Panc1 (cell line): ENCODE measurements at regions not wholly inside any gene's neighbourhood (a gene's known extent, or its start where the extent isn't known, plus 50 kb on each side); places are given as distances from the start of the nearest gene placed in this dataset.

Experiments used
- ATAC-seq: fragments of 200-7000 bp; cut with Tn5 transposase; 2 replicates; pipeline ENCODE4 v1.9.1; 2020; ENCODE audit warnings: mild to moderate bottlenecking, moderate library complexity
- BruUV-seq: library from RNA; stranded (reverse); fragments of 400-500 nt; replicated peaks from 2 replicates; lab custom pipeline; 2021; lab: Mats Ljungman, UMichigan
- CTCF ChIA-PET: fragments of 300-600 bp; sonication (Branson Sonifier 250); formaldehyde crosslinking; loops from one replicate; lab custom pipeline; 2022; ENCODE audit warnings: antibody characterized with exemption; lab: Charles Lee
- POLR2A ChIA-PET: fragments of 300-600 bp; sonication (Branson Sonifier 250); formaldehyde crosslinking; loops from one replicate; lab custom pipeline; 2022; ENCODE audit warnings: antibody characterized with exemption; lab: Charles Lee
- DNase-seq: peaks from one replicate; pipeline ENCODE4 v3.0.0-alpha.2; 2010; ENCODE audit warnings: low read depth, low spot score
- H3K27ac ChIP-seq: 2 replicates; pipeline ENCODE4 v1.5.1; 2011; ENCODE audit warnings: mild to moderate bottlenecking, low read length, inconsistent platforms
- H3K27me3 ChIP-seq: fragments of 200-500 bp; sonication (Bioruptor generic); 2 replicates; pipeline ENCODE4 v1.6.0; 2014; ENCODE audit warnings: low read length, inconsistent platforms; ENCODE audit not compliant: control insufficient read depth, insufficient read depth
- H3K36me3 ChIP-seq: fragments of 200-500 bp; sonication (Bioruptor generic); 2 replicates; pipeline ENCODE4 v1.5.1; 2014; ENCODE audit warnings: inconsistent platforms, mild to moderate bottlenecking, low read length, moderate library complexity; ENCODE audit not compliant: control insufficient read depth, insufficient read depth
- H3K4me1 ChIP-seq: 2 replicates; pipeline ENCODE4 v1.5.1; 2011; ENCODE audit warnings: inconsistent platforms, mild to moderate bottlenecking, low read length, moderate library complexity; ENCODE audit not compliant: control insufficient read depth, insufficient read depth
- H3K4me3 ChIP-seq, 2 experiments: 2 replicates each; pipeline ENCODE4 v1.5.1; 2011 to 2012; ENCODE audit warnings: low read depth in 2 of 2, low read length in 2 of 2, mild to moderate bottlenecking in 2 of 2, inconsistent platforms in 1 of 2, moderate library complexity in 1 of 2
- H3K9me3 ChIP-seq: fragments of 200-500 bp; sonication (Bioruptor generic); 2 replicates; pipeline ENCODE4 v1.5.1; 2014; ENCODE audit warnings: low read depth, mild to moderate bottlenecking, inconsistent platforms, low read length, moderate library complexity; ENCODE audit not compliant: control insufficient read depth, insufficient read depth
- POLR2AphosphoS5 ChIP-seq: IDR thresholded peaks from 2 replicates; pipeline ENCODE4 v1.6.1; 2012; ENCODE audit warnings: mild to moderate bottlenecking, low read depth, low read length, moderate library complexity
- SIN3A ChIP-seq: IDR thresholded peaks from 2 replicates; pipeline ENCODE4 v1.6.1; 2012; ENCODE audit warnings: low read depth, mild to moderate bottlenecking, low read length, moderate library complexity, borderline replicate concordance; ENCODE audit not compliant: insufficient read depth
- TCF7L2 ChIP-seq: IDR thresholded peaks from 2 replicates; pipeline ENCODE4 v1.6.1; 2011; ENCODE audit warnings: mild to moderate bottlenecking, low read depth, low read length, inconsistent platforms
- in situ Hi-C: cut with HindIII; loops from 2 replicates; pipeline ENCODE4 v1.10.0; 2016; ENCODE audit warnings: low sequenced_read_pairs, low pct_unique_long_range_greater_than_20kb
- intact Hi-C: fragments of 100-400 bp; cut with micrococcal nuclease; formaldehyde crosslinking; loops from one replicate; pipeline ENCODE4 v1.10.0; 2022; ENCODE audit not compliant: unreplicated experiment
- TF ChIP-seq, protein P1 (sequence below), 2 experiments: IDR thresholded peaks; 2 replicates each; pipeline ENCODE4 v1.6.1; 2011 to 2012; ENCODE audit warnings: low read depth in 2 of 2, control low read depth in 1 of 2, low read length in 1 of 2, mild to moderate bottlenecking in 1 of 2, moderate library complexity in 1 of 2; ENCODE audit not compliant: insufficient read depth in 1 of 2
- TF ChIP-seq, protein P2 (sequence below): fragments of 450-650 bp; IDR thresholded peaks from 2 replicates; pipeline ENCODE4 v1.5.1; 2017; ENCODE audit warnings: mild to moderate bottlenecking

DNA sequence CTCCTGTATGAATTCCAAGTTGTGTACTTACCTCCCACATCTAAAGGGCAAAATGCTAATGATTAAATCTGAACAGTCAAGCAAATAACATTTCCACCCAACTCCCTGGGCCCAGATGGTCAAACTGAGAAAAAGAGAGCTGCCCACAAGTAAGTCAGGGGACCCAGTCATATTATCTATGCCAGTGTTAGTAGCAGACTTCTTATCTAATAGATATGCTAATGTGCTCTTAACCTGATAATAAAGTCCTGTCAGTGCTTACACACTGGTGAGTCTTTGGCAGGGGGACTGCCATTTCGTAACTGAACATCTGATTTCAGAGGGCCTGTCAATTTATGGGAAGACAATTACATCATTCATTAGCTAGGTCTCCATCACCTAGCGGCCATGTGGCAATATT lies 292.3 kb upstream of the WWC1 start:
- Histone ChIP-seq H3K27ac (no peak overlapping the region), H3K27me3 (no peaks in the 10 kb centered on the region), H3K4me1 (no peaks in the 10 kb centered on the region), H3K4me3 (no peak overlapping the region), H3K36me3 (no peaks in the 10 kb centered on the region), H3K9me3 (no peaks in the 10 kb centered on the region)
- no TSS peak for BruUV-seq
- DNase-seq: no peak
- in situ Hi-C loops (no loop called here), intact Hi-C loops (no loop called here)
- ChIA-PET POLR2A (no interaction called here), CTCF (no interaction called here)
- no peak for ATAC-seq
- TF ChIP-seq, protein P1, sequence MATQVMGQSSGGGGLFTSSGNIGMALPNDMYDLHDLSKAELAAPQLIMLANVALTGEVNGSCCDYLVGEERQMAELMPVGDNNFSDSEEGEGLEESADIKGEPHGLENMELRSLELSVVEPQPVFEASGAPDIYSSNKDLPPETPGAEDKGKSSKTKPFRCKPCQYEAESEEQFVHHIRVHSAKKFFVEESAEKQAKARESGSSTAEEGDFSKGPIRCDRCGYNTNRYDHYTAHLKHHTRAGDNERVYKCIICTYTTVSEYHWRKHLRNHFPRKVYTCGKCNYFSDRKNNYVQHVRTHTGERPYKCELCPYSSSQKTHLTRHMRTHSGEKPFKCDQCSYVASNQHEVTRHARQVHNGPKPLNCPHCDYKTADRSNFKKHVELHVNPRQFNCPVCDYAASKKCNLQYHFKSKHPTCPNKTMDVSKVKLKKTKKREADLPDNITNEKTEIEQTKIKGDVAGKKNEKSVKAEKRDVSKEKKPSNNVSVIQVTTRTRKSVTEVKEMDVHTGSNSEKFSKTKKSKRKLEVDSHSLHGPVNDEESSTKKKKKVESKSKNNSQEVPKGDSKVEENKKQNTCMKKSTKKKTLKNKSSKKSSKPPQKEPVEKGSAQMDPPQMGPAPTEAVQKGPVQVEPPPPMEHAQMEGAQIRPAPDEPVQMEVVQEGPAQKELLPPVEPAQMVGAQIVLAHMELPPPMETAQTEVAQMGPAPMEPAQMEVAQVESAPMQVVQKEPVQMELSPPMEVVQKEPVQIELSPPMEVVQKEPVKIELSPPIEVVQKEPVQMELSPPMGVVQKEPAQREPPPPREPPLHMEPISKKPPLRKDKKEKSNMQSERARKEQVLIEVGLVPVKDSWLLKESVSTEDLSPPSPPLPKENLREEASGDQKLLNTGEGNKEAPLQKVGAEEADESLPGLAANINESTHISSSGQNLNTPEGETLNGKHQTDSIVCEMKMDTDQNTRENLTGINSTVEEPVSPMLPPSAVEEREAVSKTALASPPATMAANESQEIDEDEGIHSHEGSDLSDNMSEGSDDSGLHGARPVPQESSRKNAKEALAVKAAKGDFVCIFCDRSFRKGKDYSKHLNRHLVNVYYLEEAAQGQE (IDR thresholded peaks at IDR 0.05; ENCODE audit: insufficient read depth in 1 of 2, low read depth in 2 of 2, low read length in 1 of 2): no peak
- TF ChIP-seq, protein P2, sequence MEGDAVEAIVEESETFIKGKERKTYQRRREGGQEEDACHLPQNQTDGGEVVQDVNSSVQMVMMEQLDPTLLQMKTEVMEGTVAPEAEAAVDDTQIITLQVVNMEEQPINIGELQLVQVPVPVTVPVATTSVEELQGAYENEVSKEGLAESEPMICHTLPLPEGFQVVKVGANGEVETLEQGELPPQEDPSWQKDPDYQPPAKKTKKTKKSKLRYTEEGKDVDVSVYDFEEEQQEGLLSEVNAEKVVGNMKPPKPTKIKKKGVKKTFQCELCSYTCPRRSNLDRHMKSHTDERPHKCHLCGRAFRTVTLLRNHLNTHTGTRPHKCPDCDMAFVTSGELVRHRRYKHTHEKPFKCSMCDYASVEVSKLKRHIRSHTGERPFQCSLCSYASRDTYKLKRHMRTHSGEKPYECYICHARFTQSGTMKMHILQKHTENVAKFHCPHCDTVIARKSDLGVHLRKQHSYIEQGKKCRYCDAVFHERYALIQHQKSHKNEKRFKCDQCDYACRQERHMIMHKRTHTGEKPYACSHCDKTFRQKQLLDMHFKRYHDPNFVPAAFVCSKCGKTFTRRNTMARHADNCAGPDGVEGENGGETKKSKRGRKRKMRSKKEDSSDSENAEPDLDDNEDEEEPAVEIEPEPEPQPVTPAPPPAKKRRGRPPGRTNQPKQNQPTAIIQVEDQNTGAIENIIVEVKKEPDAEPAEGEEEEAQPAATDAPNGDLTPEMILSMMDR: no peak
- TF ChIP-seq POLR2AphosphoS5 (no peak), SIN3A (no peak), TCF7L2 (no peak)

DNA sequence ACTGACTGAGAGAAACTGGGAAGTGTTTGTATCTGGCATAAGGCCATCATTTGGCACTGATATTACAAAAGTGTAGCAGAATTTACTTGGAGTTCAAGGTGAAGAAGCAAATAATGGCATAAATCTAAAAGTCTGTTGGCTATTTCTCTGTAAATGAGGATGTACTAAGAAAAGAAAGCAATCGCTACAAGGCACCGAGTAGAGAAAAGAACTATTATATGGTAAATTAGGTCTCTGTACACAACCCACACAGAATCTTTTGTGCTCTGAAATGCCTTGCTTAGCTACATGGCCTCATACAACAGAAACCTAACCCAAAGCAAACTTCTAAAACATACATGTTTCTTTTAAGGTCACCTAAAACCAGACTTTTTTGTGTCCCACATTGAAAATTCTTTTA lies 290.1 kb upstream of the WWC1 start:
- no TSS peak for BruUV-seq
- in situ Hi-C loops: no loop called here
- CTCF ChIA-PET: no interaction called here
- no peak overlapping the region for H3K4me3 ChIP-seq
- H3K36me3 ChIP-seq: no peaks in the 10 kb centered on the region
- TF ChIP-seq, protein P1 (IDR thresholded peaks at IDR 0.05; ENCODE audit: insufficient read depth in 1 of 2, low read depth in 2 of 2, low read length in 1 of 2): no peak
- TF ChIP-seq, protein P2: no peak
- TF ChIP-seq SIN3A: no peak
- TF ChIP-seq TCF7L2: no peak
- TF ChIP-seq POLR2AphosphoS5: no peak
- no peak overlapping the region for H3K27ac ChIP-seq
- POLR2A ChIA-PET: no interaction called here
- no peaks in the 10 kb centered on the region for H3K4me1 ChIP-seq
- no peaks in the 10 kb centered on the region for H3K27me3 ChIP-seq
- intact Hi-C loops: no loop called here
- DNase-seq: no peak
- ATAC-seq: no peak
- H3K9me3 ChIP-seq: no peaks in the 10 kb centered on the region
